Fibroblast of skin of right quadriceps (primary cell): ENCODE measurements at regions not wholly inside any gene's neighbourhood (a gene's known extent, or its start where the extent isn't known, plus 50 kb on each side); places are given as distances from the start of the nearest gene placed in this dataset.
A peak's percentile ranks its signal among the peaks of the same experiment; 100 is the strongest.
"Not testable (repeated sequence)": the region's sequence is repeated elsewhere in the genome, so short reads cannot be mapped to it uniquely, and the experiment has no call there.

Source experiments
- DNase-seq: peaks from one replicate; pipeline ENCODE4 v3.0.0-alpha.2; 2013

- no peak for DNase-seq
These were observed 82.9 kb upstream of the APBB1IP start for GRCh38 chr10:26355241-26355640.

DNA sequence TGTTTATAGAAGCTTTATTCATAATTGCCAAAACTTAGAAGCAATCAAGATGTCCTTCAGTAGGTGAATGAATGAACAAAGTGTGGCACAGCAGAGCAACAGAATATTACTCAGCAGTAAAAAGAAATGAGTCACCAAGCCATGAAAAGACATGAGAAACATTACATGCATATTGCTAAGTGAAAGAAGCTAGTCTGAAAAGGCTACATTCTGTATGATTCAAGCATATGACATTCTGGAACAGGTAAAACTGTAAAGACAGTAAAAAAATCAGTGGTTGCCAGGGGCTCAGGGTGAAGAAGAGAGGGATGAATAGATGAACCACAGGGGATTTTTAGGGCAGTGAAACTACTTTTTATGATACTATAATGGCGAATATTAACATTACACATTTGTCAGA, 80.9 kb upstream of the APBB1IP start:
- no peak for DNase-seq

GRCh38 chr10:26358071-26358470, 80.1 kb upstream of the APBB1IP start:
- no peak for DNase-seq

GRCh38 chr10:26359670-26360069, 78.5 kb upstream of the APBB1IP start:
- no peak for DNase-seq

GRCh38 chr10:26361351-26361750, 76.8 kb upstream of the APBB1IP start:
- DNase-seq, result no peak

- no peak for DNase-seq
These were observed 76.2 kb upstream of the APBB1IP start for GRCh38 chr10:26361971-26362370.

GRCh38 chr10:26365681-26366358, 72.3 kb upstream of the APBB1IP start:
- no peak for DNase-seq

DNA sequence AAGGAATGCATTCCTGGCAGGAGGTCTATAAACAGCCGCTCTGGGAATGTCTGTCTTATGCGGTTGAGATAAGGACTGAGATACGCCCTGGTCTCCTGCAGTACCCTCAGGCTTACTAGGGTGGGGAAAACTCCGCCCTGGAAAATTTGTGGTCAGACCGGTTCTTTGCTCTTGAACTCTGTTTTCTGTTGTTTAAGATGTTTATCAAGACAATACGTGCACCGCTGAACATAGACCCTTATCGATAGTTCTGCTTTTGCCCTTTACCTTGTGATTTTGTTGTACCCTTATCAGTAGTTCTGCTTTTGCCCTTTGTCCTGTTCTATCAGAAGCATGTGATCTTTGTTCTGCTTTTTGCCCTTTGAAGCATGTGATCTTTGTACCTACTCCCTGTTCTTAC, 71.1 kb upstream of the APBB1IP start:
- not testable (repeated sequence) for DNase-seq

- peak; percentile 9 for DNase-seq
These were observed 70.4 kb upstream of the APBB1IP start for GRCh38 chr10:26367771-26368170.

- no peak for DNase-seq
These were observed 69.7 kb upstream of the APBB1IP start for GRCh38 chr10:26368463-26368862.

DNA sequence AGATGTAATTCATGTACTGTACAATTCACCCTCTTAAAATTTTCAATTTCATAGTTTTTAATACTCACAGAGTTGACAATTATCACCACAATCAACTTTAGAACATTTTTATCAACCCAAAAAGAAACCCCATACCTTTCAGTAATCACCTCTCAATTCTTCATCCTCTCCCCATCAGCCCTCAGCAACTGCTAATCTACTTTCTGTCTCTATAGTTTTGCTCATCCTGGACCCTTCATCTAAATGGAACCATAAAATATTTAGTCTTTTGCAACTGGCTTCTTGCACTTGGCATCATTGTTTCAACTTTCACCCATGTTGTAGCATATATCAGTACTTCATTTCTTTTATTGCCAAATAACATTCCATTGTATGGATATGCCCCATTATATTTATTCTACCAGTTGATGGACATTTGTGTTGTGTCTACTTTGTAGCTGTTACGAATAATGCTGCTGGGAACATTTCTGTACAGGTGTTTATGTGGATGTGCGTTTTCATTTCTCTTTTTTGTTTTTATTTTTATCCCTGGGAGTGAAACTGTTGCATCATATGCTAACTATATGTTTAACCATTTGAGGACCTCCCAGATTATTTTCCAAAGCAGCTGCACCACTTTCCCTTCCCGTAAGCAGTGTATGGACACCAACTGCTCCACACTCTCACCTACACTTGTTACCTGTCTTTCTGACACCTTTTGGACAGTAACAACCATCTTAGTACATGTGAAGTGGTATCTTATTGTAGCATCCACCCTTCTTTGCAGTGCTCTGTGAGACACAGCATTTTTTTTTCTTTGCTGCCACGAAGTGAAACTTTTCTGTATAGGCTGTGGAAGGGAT, 65.4 kb upstream of the APBB1IP start:
- no peak for DNase-seq

DNA sequence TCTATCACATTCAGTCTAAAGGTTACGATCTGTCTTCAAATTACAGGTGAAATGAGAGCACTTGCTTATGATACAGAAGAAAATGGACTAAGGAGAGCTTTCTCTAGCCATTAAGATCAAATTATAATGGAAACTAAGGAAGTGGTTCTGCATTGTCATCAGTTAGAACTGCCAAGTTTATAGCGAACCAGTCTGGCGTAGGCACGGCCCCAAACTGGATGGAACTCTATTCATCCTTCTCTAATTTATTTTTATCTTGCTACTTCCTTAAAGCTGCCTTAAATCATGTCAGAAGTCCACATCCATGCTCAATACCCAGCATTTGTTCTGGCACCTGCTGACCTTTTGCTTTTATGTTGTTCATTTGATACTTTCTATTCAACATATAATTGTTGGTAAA, 63.7 kb upstream of the APBB1IP start:
- no peak for DNase-seq

GRCh38 chr10:26377224-26377810, 60.8 kb upstream of the APBB1IP start:
- DNase-seq, result not testable (repeated sequence)

GRCh38 chr10:26378861-26379294, 59.3 kb upstream of the APBB1IP start:
- no peak for DNase-seq

DNA sequence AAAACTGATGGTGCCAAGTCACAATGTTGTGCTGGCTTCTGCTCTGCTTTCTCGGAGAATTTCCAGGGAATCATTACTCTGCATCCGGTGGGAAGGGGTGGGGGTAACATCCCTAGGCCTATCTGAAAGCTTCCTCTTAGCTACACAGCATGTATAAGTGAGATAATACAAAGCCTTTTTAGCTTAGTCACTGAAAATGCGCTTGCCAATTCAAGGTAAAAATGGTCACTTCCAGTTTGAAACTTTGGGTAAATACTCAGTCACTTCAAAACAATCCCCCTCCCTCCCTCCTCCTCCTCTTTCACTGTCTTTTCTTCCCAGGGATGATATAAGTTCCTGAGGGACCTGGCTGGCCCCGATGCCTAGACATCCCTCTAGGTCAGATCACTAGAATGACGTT, 57.3 kb upstream of the APBB1IP start:
- DNase-seq, result no peak

- no peak for DNase-seq
These were observed 56.2 kb upstream of the APBB1IP start for GRCh38 chr10:26381986-26382385.

DNA sequence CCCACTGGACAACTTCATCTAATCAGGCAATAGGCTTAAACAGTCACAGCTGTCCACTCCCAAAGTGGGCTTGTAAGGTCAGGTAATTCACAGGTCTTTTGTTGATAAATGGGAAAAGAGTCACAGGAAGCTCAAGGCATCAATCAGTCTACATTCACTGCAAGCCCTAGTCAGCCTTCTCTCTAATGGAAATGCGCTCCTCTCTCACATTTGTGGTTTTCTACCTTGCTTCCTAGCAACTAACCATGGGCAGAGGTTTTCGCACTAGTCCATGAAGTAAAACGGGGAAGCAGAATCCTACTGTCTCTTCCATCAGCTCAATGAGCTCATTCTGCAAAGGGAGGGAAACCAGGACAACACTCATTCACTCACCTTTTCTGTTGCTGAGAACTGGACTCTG, 53.5 kb upstream of the APBB1IP start:
- no peak for DNase-seq

DNA sequence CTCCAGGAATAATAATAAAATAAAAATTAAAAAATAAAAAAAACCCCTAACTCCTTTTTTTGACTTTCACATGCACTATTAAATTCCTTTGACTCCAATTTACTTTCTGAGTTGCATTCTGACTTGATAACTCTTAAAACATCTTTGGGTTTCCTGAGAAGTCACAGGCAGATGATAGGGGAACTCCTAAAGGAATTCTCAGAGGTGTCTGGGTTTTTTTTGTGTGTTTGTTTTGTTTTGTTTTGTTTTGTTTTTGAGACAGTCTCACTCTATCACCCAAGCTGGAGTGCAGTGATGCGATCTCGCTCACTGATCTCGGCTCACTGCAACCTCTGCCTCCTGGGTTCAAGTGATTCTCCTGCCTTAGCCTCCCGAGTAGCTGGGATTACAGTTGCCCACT, 52.7 kb upstream of the APBB1IP start:
- DNase-seq, result no peak

DNA sequence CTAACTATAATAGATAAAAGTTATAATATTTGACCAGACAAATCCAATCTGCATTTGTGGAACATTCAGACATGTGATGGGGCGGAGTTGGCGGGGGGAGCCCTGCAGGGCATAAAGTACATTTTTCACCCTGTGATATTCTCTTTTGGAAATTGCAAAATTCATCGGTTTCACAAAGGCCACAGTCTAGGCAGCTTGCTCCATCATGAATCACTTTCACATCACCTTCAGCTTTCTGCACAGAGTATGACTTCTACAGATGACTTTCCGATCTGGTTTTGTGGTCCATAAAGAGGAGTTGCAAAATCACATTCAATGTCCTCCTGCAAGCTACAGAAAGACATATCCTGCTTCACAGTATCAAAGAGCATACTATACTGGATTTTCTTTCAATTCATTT, 51.4 kb upstream of the APBB1IP start:
- DNase-seq, result no peak
